ENCODE measurements at regions not wholly inside any gene's neighbourhood (a gene's known extent, or its start where the extent isn't known, plus 50 kb on each side); places are given as distances from the start of the nearest gene placed in this dataset.

- in situ Hi-C loops (cut with MboI) (no loop called here), intact Hi-C loops (cut with micrococcal nuclease) (no loop called here)
- no peaks in the 10 kb centered on the region for H3K79me2 ChIP-seq (ENCODE audit: control insufficient read depth, insufficient read depth, low read length)
- no peaks in the 10 kb centered on the region for H3K9me1 ChIP-seq (ENCODE audit: control insufficient read depth, insufficient read depth, low read length)
- DNase-seq (ENCODE audit: extremely low read depth in 1 of 4, low spot score in 3 of 4) (no peak), FAIRE-seq (no peak), ATAC-seq (no peak)
- TF ChIP-seq DACH1 (IDR thresholded peaks at IDR 0.05; ENCODE audit: partially characterized antibody) (no peak), ZNF140 (CRISPR knock-in tag; IDR thresholded peaks at IDR 0.05) (no peak), NR4A1 (CRISPR knock-in tag; IDR thresholded peaks at IDR 0.05) (no peak), NR4A1 (tag; IDR thresholded peaks at IDR 0.05) (no peak), ZNF609 (CRISPR knock-in tag; IDR thresholded peaks at IDR 0.05; ENCODE audit: borderline replicate concordance) (no peak), ZFX (CRISPR knock-in tag; IDR thresholded peaks at IDR 0.05) (no peak)
- CTCF ChIA-PET (ENCODE audit: low intra/inter-chr PET ratio) = no interaction called here
- H3K4me3 ChIP-seq = no peak overlapping the region
- no peaks in the 10 kb centered on the region for H3K9me3 ChIP-seq (replicated peaks; ENCODE audit: control insufficient read depth, insufficient read depth, low read depth, low read length)
- no peak overlapping the region for H3K9ac ChIP-seq (ENCODE audit: insufficient read depth in 1 of 2, low read depth in 2 of 2, low read length in 2 of 2)
- H3K27me3 ChIP-seq (ENCODE audit: control insufficient read depth in 2 of 2, insufficient read depth in 2 of 2, low read length in 2 of 2) = peaks cover 0 to 1% of the 10 kb centered on the region in 2 experiments; a peak in 1 of 5 replicates
- no peaks in the 10 kb centered on the region for H4K20me1 ChIP-seq (replicated peaks; ENCODE audit: control insufficient read depth, insufficient read depth, low read length)
- 0% methylated on average over 1 of the region's 1 CpG for WGBS (ENCODE audit: insufficient coverage, low coverage, missing lambda C conversion rate)
- no peak overlapping the region for H3K4me2 ChIP-seq (ENCODE audit: insufficient read depth, low read length)
- no TSS peak for BruUV-seq (replicated peaks)
- H3K36me3 ChIP-seq (ENCODE audit: control insufficient read depth, insufficient read depth, low read length) = no peaks in the 10 kb centered on the region
- no peaks in the 10 kb centered on the region for H3K4me1 ChIP-seq (replicated peaks in 1 of 2; ENCODE audit: control insufficient read depth in 2 of 2, insufficient read depth in 2 of 2, low read length in 2 of 2)
- H3K27ac ChIP-seq (ENCODE audit: extremely low read depth, low read depth, low read length) = no peak overlapping the region
- no peak overlapping the region for H2AFZ ChIP-seq (ENCODE audit: low read depth, low read length)
- POLR2A ChIA-PET = no interaction called here
These were observed 55.7 kb upstream of the NT5E start for GRCh38 chr6:85394199-85394598.

Measured in K562 (cell line).